ENCODE measurements at regions not wholly inside any gene's neighbourhood (a gene's known extent, or its start where the extent isn't known, plus 50 kb on each side); places are given as distances from the start of the nearest gene placed in this dataset.

DNA sequence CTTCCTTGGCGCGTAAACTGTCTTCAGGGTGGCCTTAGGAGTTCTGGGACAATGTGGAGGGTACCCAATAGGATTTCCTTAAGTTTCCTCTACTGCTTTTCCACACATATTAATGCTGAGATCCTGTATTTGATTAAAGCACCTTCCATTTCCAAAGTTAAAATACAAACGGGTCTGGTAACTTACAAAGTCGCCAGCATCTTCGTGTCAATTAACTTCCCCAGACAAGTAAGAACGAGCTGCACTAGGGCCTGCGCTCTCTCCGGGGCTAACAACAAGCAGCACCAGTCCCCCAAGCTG lies 130.9 kb downstream of the NDUFA12 start:
- TF ChIP-seq, protein P1, sequence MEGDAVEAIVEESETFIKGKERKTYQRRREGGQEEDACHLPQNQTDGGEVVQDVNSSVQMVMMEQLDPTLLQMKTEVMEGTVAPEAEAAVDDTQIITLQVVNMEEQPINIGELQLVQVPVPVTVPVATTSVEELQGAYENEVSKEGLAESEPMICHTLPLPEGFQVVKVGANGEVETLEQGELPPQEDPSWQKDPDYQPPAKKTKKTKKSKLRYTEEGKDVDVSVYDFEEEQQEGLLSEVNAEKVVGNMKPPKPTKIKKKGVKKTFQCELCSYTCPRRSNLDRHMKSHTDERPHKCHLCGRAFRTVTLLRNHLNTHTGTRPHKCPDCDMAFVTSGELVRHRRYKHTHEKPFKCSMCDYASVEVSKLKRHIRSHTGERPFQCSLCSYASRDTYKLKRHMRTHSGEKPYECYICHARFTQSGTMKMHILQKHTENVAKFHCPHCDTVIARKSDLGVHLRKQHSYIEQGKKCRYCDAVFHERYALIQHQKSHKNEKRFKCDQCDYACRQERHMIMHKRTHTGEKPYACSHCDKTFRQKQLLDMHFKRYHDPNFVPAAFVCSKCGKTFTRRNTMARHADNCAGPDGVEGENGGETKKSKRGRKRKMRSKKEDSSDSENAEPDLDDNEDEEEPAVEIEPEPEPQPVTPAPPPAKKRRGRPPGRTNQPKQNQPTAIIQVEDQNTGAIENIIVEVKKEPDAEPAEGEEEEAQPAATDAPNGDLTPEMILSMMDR (IDR thresholded peaks at IDR 0.05), result no peak
- TF ChIP-seq SIN3A (IDR thresholded peaks at IDR 0.05; ENCODE audit: borderline replicate concordance, insufficient read depth, low read depth, low read length) (no peak), POLR2AphosphoS5 (IDR thresholded peaks at IDR 0.05; ENCODE audit: low read depth, low read length) (no peak), TCF7L2 (IDR thresholded peaks at IDR 0.05; ENCODE audit: low read depth, low read length) (no peak)

Data from Panc1 (cell line).